GM23248 (cell line): ENCODE measurements at regions not wholly inside any gene's neighbourhood (a gene's known extent, or its start where the extent isn't known, plus 50 kb on each side); places are given as distances from the start of the nearest gene placed in this dataset.

Source experiments
- EZH2 ChIP-seq: fragments of 200-600 bp; sonication (generic); IDR thresholded peaks from 2 replicates; pipeline ENCODE4 v1.6.1; 2018; ENCODE audit warnings: antibody characterized with exemption, mild to moderate bottlenecking; ENCODE audit not compliant: insufficient read depth, poor library complexity, severe bottlenecking
- EZH2phosphoT487 ChIP-seq: fragments of 200-600 bp; sonication (generic); IDR thresholded peaks from 2 replicates; pipeline ENCODE4 v1.6.1; 2018; ENCODE audit warnings: antibody characterized with exemption, moderate library complexity, mild to moderate bottlenecking, low read depth; ENCODE audit not compliant: insufficient read depth

GRCh38 chr3:184637705-184638104 lies 74.2 kb downstream of the MAGEF1 start:
- no peak for TF ChIP-seq EZH2
- TF ChIP-seq EZH2phosphoT487, result no peak
